Activated naive CD4-positive, alpha-beta T cell (primary cell): ENCODE measurements at regions not wholly inside any gene's neighbourhood (a gene's known extent, or its start where the extent isn't known, plus 50 kb on each side); places are given as distances from the start of the nearest gene placed in this dataset.

Source experiments
- DNase-seq, 4 experiments: peaks; one replicate each; lab custom pipeline; 2025; lab: John Stamatoyannopoulos, UW

DNA sequence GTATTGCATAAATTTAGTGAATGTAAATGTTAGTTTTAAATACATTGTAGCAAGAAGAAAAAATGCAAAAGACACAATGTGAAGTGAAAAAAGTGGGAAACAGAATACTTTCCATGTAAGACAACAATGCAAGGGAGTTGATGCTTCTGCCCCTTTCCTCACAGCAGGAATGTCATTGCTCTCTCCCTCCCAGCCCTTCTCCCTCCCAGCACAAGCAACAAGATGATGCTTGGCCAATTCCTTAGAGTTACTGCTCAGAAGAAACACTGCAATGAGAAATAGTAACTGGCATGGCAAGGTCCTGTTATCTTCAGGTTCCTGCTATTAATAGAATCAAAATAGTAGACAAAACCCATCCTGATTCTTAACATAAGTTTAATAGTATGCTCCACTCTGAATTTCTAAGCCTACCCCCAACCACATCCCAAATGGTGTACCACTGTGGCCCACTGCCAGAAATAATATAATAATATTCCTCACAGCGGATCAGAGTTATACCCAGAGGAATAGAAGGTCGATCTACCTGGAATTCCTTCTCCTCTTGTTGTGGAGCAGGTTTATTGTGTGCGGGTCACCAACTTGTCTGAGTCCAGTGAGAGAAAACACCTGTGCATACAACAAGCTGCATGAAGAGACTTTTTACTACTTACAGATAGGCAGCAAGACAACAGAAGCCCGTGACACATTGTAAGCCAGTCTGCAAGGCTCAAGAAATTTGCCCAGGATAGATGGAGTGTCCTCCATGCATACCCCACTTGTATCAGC is 69.8 kb upstream of the SLC7A11 start:
- DNase-seq: no peak

DNA sequence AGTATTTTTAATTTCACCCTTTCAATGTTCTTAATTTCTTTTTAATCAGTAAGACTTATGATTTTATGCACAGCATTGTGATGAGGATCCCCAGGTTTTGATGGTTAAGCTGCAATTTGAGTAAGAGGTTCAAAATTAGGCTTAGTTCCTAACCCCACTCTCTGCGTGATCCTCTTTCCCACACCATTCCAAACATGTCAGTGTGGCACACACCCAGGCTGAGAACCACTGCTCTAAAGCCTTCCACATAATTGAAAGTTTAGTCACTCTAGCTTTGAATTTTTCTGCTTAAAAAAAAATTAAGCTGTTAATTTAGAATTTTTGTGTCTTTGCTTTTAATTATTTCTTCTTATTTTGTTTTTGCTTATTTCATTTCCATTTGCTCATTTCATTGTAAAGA is 68.8 kb upstream of the SLC7A11 start:
- no peak for DNase-seq

DNA sequence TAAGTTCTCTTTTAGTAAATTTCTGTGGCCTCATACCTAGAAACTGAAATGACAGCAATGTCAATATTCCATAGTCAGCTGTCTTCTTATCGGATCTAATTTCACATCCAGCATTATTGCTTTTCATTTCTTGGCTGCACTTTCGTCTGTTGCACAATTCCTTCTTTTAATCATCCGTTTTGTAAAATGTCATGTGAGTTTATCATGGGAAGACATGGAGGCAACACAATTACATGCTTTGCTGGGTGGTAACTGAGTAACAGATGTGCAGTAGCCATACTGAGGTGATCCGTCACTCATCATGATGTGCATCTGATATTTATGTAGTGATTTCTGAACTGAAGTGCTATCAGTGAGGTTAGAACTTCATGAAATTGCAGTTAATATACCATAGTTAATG is 68.3 kb upstream of the SLC7A11 start:
- DNase-seq: no peak

DNA sequence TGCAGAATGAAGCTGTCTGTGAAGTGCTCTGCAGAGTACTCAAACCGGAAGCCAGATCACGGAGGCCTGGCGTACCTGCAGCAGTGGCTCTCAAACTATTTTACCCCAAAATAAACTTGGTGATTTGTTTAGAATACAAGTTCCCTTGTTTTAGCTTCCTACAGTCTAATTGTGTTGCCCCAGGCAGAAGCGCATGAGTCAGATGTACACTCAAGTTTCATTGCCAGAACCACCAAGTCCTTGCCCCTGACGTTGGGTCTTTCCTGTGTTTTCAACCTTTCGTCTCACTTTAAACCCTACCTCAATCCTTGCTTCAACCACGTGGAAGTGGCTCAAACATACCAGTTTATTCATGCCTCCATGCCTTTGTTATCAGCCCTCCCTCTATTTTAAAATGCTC is 66.2 kb upstream of the SLC7A11 start:
- DNase-seq: no peak

DNA sequence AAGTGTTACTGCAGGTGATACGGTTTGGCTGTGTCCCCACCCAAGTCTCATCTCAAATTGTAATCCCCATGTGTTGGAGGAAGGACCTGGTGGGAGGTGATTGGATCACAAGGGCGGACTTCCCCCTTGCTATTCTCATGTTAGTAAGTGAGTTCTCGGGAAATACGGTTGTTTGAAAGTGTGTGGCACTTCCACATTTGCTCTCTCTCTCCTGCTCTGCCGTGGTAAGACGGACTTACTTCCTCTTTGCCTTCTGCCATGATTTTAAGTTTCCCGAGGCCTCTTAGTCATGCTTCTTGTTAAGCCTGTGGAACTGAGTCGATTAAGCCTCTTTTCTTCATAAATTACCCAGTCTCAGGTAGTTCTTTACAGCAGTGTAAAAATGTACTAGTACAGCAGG is 65.2 kb upstream of the SLC7A11 start:
- DNase-seq: no peak

GRCh38 chr4:138305050-138305449 is 62.9 kb upstream of the SLC7A11 start:
- no peak for DNase-seq

- no peak for DNase-seq
These were observed 59.4 kb upstream of the SLC7A11 start for GRCh38 chr4:138301536-138301935.

DNA sequence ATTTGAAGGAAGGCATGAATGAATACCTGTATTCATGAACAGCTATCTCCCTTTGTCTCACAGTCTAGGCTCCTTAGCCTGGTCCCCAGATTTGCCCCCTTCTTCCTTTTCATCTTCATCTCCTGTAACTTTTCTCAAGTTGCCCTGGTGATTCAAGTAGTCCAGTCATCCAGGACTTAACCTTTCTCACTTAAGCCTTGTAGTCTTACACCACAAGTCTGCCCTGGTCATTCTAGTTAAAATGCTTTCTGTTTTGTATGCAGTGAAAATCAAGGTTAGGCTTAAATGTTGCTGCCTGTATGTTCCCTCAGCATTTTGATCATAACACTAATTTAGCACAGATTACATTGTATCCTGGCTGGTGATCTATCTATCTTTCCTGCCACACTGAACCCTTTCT is 58.5 kb upstream of the SLC7A11 start:
- DNase-seq: no peak

DNA sequence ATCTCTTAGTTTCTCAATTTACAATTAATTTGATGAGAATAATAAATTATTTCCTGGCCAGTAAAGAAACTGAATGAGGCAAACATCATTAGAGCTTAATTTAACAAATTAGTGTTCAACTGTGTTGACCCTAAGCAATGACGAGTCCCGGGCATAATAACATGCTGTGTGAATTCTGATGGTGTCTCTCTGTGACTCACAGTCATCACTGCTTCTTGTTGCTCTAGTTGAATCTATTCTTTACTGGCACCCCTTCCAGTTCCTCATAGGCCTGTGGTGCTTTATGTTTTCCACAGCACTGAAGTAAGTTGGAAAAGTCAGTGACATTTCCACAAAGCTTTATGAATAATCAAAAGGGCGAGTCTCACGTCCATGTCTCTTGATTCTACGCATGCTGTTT is 57.7 kb upstream of the SLC7A11 start:
- no peak for DNase-seq

- DNase-seq: no peak
These were observed 56.7 kb upstream of the SLC7A11 start for GRCh38 chr4:138298866-138299265.

- DNase-seq: no peak
These were observed 56.3 kb upstream of the SLC7A11 start for GRCh38 chr4:138298431-138298830.

GRCh38 chr4:138297743-138298405 is 55.7 kb upstream of the SLC7A11 start:
- no peak for DNase-seq

DNA sequence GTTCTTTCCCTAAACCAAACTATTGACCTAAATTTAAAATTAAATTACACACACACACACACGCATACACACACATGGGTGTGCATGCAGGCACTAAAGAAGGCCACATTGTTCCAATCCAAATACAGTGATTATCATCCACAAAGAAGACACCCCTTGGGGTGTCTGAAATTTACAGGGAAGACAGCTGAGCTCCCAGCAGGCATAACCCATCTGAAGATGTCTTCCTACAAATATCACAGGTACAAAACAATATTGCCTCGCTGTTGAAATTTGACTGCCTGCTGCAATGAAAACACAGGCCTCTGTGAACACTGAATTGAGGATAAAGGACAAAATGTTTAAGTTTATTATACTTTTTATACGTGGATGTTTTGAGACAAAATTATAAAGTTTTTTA is 50.2 kb upstream of the SLC7A11 start:
- no peak for DNase-seq
